ENCODE measurements at regions not wholly inside any gene's neighbourhood (a gene's known extent, or its start where the extent isn't known, plus 50 kb on each side); places are given as distances from the start of the nearest gene placed in this dataset.
"Not testable (repeated sequence)": the region's sequence is repeated elsewhere in the genome, so short reads cannot be mapped to it uniquely, and the experiment has no call there.

DNA sequence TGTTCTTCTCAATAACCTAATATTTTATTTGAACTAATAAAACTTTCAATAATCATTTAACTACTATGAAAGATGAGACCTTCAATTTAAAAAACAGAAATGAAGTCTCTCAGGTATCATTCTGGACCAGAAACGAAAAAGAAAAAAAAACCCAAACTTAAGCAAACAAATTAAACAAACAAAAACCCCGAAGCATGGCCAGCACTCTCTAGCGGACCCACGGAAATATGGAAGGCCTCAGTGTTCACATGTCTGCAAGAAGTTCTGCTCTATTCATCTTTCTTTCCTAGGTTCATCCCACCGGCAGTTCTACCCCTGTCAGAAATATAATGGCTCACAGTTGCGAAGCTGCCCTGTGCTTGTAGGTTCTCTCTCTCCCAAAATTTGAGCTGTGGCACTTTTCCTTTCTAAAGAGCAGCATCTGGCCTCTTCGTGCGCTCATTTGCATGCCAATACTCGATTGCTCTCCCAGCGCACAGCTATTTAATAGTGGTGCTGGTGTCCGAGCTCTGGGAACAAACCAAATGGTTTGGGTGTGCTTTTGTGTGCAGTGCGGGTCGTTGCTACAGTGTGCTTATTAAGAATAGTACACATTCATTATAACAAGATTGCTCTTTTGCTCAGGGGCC, 129.0 kb upstream of the ZEB2 start:
- DNase-seq (ENCODE audit: low read depth): no peak

DNA sequence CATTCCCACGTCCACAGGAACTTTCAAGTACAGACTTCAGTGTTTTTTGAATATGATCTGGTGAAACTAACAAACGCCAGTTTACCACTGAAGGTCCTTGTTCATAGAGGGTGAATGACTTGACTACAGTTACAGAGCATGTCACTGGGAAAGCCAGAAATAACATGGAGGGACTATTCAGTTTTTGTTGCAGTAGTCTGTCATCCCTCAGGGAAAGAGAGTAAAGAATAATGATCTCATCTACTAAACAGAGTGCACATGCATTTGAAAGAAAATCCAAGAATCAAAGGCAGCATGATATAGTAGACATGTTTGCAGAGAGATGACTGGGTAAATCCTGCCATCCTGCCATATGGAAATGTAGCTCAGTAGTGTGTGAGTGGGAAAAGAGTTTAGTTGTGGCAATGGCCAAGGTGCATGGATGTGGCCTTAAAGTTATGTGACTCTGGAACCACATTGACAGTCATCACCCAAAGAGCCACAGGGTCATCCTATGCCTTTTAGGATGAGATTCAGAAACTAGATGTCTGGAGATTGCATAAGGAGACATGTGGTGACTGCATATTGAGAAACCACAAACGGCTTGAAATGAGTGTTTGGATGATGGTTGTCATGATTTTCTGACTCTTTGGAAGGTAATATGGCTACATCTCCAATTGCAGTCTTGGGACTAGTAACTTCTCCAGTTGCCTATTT, 125.3 kb upstream of the ZEB2 start:
- DNase-seq (ENCODE audit: low read depth): no peak

DNA sequence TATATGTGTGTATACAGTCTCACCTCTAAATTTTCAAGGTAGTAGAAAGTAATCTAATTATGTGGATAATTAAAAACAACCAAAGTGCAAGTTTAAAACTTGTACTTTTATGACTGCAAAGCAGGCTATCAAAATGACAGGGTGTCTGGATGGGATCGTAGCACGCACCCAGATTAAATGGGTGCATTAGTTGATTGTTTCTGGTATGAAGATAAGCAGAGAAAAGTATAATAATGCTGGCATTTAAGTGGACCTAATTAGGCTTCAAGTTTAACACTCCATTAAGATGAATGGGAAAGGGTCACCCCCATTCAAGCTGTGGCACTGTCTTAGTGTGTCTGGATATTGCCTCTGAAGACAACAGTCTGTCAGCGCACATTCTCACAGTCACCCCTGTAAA, 124.6 kb upstream of the ZEB2 start:
- DNase-seq (ENCODE audit: low read depth): no peak

DNA sequence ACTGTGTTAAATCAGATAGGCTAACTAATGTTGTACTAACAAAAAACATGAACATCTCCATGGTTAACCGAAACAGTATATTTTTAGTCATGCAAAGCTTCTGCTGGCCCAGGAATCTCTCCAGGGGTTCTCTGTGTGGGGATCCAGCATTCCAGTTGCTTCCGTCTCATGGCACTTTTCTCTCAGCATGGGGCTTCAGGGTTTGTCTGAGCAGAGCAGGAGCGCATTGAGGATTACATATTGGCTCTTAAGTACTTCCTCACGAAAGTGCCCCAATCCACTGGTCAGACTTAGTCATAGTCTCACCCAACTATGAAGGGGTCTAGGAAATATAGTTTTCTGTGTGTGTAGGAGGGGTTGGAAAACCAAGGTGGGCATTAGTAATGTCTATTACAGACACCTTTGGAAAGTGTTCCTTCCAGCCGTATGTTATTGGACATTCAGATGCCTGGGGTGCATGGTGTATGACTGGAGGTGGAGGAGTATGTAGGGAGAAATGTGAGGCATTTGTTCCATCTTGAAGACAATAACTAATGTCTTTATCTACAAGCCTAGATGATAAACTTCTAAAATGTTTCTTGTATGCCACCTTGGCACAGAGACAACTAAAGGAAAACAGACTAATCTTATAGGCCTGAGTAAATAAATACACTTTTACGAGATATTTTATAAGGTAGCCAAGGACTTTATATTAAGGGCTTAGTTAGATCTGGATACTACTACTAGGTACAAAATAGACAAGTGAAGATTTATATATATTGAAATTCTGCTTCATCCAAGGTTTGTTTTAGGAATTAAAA, 123.8 kb upstream of the ZEB2 start:
- DNase-seq (ENCODE audit: low read depth): no peak

DNA sequence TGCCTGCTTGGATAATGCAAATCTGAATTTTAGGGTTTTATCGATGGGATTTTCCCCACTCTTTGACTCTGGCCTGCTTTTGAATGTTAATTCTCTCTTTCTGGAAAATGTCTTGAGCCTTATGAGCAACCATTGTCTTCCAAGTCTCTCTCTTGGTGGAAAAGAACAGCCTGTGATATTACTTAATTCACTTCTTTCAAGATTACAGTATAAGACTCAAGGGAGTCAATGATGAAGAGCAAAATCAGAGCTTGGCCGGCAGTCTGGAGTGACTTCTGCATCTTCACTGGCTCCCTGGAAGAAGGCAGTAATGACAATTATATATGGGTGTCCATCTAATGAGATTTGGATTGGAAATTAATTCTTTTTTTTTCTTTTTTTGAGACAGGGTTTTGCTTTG, 122.9 kb upstream of the ZEB2 start:
- DNase-seq (ENCODE audit: low read depth): no peak

DNA sequence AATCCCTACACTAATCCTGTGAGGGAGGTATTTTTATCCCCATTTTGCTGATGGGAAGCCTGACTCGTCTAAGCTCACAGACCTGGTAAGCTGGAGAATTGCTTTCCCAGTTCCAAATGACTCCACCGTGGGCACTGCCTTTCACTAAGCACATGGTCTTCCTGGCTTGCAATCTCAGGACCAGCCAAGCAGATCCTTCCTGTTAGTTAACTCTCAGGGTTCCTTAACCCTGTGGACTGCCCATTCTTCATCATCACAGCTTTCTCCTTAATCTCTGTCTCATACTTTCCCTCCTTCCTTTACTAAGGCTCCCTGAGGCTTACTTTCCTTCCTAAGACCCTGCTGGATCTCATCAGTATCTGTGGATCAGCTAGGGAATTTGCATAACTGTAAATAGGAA, 122.2 kb upstream of the ZEB2 start:
- no peak for DNase-seq (ENCODE audit: low read depth)

DNA sequence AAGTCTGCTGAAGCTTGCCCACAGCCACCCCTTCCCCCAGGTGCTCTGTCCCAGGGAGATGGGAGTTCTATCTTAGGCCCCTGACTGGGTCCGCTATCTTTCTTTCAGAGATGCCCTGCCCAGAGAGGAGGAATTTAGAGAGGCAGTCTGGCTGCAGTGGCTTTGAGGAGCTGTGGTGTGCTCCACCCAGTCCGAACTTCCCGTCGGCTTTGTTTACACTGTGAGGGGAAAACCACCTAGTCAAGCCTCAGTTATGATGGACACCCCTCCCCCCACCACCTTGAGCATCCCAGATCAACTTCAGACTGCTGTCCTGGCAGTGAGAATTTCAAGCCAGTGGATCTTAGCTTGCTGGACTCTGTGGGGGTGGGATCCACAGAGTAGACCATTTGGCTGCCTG, 118.3 kb upstream of the ZEB2 start:
- not testable (repeated sequence) for DNase-seq (ENCODE audit: low read depth)

DNA sequence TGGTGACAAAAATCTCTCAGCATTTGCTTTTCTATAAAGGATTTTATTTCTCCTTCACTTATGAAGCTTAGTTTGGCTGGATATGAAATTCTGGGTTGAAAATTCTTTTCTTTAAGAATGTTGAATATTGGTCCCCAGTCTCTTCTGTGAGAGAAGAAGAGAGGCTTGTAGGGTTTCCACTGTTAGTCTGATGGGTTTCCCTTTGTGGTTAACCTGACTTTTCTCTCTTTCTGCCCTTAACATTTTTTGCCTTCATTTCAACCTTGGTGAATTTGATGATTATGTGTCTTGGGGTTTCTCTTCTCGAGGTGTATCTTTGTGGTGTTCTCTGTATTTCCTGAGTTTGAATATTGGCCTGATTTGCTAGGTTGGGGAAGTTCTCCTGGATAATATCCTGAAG, 116.9 kb upstream of the ZEB2 start:
- DNase-seq (ENCODE audit: low read depth): not testable (repeated sequence)

DNA sequence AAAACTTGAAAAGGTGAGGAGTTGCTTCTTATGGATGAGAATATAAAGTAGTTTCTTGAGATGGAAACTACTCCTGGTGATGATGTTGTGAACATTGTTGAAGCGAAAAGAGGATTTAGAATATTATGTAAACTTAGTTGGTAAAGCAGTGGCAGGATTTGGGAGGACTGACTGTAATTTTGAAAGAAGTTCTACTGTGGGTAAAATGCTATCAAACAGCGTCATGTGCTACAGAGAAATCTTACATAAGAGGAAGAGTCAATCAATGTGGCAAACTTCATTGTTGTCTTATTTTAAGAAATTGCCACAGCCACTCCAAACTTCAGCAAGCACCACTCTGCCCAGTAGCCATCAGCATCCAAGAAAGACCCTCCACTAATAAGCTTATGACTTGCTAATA, 112.9 kb upstream of the ZEB2 start:
- no peak for DNase-seq (ENCODE audit: low read depth)

DNA sequence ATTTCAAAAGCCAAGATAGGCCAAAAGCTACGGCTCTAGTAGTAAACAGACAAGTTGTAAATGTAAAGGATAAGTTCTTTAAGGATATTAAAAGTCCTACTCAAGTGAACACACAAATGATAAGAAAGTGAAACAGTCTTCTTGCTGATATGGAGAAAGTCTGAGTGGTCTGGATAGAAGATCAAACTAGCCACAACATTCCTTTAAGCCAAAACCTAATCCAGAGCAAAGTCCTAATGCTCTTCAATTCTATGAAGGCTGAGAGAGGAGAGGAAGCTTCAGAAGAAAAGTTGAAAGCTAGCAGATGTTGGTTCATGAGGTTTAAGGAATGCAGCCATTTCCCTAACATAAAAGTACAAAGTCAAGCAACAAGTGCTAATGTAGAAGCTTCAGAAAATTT, 111.7 kb upstream of the ZEB2 start:
- no peak for DNase-seq (ENCODE audit: low read depth)

DNA sequence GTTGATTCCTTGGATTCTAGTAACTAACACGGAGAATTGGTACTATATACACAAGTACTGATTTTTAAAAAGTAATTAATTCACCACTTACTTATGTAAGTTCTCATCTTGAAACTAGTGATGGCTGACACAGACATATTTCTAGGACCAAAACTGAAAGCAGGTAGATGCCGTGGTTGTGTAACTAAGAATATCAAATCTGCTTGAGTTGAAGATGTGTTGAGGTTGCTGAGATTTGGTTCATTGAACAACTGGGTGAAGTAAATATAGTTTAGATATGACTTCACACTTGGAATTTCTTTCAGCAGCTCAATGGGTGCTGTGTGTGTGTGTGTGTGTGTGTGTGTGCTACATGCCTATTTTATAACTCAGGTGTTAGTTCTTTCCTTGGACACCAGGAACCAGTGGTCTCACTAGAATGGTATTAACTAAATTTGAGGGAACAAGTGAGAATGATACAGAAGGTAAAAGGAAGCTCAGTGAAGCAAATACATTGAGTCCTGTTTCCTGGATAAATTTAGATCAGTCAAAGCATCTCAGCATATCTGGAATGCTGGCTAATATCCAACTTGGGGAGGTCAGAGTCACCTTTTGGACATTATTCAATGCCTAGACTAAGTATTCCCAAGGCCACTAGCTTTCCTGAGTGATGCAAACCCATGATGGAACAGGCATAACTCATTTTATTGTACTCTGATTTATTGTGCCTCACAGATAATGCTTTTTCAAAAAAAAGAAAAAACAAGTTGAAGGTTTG, 110.7 kb upstream of the ZEB2 start:
- DNase-seq (ENCODE audit: low read depth): no peak

DNA sequence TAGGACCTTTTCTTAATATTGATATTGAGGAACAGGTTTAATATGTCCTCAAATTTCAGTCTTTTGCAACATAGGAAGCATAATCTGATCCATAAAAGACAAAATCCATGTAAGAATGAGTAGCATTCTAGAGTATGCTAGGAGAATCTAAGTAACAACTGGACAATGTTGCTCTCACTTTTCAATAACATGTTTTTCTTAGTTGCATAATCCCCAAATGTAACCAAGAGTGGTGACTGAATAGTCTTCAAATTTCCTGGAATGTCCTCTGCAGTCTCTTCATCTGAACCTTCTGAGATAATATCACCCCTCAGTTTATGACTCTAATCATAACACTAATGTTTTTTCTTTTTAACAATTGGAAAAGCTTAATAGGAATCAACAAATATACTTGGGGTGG, 110.0 kb upstream of the ZEB2 start:
- DNase-seq (ENCODE audit: low read depth): no peak

DNA sequence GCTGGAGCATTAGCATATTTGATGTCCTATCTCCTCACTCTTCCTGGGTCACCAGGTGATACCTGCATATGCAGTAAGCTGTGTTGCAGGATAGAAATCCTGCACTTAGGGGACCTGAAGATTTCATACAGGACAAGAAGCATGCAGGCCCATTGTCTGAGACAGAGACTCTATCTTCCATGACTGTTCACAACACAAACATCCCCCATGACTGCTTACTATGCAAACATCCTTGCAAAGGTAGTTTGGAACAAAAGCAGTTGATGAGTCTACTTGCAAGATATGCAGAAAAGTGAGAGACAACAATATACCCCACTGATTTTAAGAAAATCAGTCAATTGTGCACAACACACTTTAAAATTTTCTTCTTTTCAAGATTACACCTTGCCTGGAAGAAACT, 108.6 kb upstream of the ZEB2 start:
- DNase-seq (ENCODE audit: low read depth): no peak

DNA sequence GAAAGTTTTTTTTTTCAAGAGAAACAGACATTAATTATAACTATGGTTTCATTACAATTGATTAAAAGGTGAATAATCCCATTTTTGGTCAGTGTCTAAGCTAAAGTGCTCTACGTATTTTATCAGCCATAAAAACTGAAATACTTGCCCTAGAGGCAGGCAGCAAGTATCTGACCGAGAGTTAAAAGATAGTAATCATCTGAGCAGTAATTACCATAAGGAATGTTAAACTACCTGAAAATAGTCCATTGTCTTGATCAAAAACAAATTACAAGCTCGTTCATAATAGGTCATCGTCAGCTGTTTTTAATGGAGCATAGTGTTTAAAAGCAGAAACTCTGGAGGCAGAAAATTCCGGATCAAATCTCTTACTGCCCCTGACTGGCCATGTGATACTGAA, 105.7 kb upstream of the ZEB2 start:
- DNase-seq (ENCODE audit: low read depth): no peak

DNA sequence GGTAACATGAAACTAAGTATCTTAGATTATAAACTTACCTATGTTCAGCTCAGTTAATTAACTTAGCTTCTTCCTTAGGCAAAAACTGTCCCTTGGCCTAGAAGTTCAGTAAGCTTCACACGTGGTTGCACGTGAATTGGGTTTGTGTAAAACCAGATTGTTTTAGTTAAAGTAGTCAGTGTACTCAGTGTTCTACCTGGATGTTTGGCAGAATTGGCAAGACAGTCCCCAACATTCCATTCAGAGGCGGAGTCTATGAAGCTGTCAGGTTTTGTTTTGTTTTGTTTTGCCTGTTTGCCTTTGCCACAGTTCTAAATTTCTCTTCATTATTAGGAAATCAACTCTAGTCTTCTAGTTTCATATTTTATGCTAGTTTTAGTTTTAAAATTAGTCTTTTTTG, 105.3 kb upstream of the ZEB2 start:
- DNase-seq (ENCODE audit: low read depth): no peak

DNA sequence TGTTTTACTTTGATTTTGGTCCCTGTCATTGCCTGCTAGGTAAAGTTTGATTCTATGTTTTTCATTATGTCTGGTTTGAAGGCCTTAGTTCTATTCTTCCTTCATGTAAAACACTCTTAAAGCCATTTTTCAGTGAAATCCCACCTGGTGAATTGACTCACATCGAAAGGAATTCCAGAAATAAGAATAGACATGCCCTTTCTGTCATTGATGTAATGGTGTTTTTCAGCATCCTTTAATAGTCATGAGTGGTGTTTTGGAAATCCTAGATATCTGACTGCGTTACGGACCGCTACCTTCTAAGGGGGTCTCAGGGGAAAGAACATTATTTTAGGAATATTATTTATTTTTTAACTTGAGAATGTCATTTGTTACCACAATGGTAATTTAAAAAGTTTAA, 104.5 kb upstream of the ZEB2 start:
- no peak for DNase-seq (ENCODE audit: low read depth)

DNA sequence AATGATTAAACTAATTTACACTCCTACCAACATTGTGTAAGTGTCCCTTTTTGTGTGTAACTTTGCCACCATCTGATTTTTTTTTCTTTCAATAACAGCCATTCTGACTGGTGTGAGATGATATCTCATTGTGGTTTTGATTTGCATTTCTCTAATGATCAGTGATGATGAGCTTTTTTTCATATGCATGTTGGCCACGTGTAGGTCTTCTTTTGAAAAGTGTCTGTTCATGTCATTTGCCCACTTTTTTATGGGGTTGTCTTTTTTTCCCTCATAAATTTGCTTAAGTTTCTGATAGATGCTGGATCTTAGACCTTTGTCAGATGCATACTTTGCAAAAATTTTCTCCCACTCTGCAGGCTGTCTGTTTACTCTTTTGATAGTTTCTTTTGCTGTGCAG, 102.5 kb upstream of the ZEB2 start:
- not testable (repeated sequence) for DNase-seq (ENCODE audit: low read depth)

DNA sequence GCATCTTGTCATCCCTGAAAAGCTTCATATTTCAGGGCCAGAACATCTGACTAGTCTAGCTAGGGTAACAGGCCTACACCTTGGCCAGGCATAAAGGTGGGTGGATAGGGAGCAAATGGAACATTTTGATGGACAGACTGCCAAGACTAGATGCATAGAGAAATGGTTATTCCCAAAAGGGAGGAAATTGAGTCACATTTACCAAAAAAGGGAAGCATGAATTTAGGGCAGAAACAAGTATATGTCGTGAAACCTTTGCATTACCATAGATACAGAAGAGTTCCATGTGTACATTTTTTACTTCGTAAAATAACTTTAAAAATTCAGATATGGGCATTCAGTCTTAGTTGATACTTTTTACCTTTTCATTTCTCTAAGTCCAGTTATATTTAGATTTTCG, 101.3 kb upstream of the ZEB2 start:
- DNase-seq (ENCODE audit: low read depth): no peak

DNA sequence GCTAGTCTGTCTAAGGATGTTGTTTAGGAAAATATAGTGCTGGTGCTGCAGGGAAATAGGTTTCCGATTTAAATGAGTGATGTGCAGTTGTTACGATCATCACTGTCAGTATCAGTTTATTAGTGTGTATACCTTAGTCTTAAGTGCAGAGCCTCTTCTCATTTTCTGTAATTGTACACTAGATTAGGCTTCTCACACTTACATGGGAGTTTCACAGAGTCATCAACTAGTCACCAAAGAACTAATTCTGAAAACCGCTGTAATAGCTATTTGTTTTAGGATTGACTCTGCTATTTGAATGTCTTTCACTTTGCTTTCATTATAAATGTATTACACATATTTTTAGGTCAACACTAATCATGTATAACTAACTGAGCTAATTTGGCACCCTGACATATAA, 99.8 kb upstream of the ZEB2 start:
- DNase-seq (ENCODE audit: low read depth): no peak

DNA sequence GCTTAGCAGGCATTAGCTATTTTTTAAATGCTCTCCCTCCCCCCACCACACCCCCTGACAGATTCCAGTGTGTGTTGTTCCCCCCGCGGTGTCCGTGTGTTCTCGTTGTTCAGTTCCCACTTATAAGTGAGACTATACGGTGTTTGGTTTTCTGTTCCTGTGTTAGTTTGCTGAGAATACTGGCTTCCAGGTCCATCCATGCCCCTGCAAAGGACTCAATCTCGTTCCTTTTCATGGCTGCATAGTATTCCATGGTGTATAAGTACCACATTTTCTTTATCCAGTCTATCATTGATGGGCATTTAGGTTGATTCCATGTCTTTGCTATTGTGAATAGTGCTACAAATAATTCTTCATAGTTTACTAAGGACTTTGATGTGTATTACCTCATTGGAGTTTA, 97.3 kb upstream of the ZEB2 start:
- not testable (repeated sequence) for DNase-seq (ENCODE audit: low read depth)

DNA sequence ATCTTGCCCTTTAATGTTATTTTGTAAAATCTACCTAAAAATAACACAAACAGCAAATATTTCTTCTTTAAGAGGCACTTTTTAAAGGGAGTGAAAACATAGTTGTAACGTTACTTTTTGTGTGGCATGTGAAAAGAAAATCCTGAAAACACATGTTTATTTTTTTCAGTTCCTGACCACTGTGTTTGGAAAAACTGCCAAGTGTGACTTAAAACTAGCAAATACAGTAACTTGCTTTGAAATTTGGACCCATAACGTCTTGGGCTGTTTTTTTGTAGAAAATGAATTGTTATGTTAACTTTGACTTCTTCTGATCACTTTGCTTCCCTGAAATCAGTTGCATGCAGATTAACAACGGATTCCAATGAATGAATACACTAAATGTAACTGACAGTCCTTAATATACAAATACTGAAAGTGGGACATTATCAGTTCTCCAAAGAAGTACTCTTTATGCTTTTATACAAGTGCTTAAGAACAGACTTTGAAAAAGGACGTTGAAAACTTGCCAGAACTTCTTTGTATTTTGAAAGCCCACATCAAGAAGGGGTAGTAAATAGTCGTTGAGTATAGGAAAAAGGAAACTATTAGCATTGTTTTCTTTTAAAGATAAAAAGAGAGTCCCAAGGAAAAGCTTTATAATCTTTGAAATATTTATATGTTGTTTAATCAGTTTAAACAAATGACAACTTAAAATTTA, 96.1 kb upstream of the ZEB2 start:
- no peak for DNase-seq (ENCODE audit: low read depth)

DNA sequence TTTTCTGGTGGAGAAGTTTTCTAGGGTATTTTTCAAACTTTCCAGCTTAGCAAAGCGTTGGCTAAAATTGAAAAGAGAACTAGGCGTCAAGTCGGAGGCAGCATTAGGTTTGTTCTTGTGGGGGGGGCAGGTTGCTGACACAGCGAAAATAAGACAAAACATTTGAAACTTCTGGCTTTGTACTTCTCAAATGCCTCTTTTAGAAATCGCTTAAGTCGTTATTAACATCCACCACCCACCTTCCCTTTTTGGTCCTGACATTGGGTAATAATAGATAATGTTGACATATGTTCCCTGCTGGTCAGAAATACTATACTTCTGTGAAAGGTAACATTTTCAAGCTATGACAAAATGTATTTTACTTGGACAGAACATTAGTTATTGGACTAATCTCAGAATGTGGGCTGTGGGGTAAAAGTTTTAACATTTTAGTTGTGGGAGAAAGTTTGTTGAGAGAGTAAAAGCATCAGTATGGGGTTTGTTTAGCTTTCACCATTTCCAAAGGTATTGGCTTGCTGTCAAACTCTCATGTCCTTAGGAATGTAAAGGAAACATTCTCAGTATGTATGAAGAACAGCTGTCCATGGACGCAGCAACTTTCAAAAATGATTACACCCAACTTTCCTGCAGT, 88.1 kb upstream of the ZEB2 start:
- DNase-seq (ENCODE audit: low read depth): no peak
